Tibial nerve (tissue), 4 donors: ENCODE measurements at regions not wholly inside any gene's neighbourhood (a gene's known extent, or its start where the extent isn't known, plus 50 kb on each side); places are given as distances from the start of the nearest gene placed in this dataset.

ENCODE experiments used
- DNase-seq, 2 donors: peaks; one replicate each; pipeline ENCODE4 v3.0.0-alpha.2; 2019; ENCODE audit warnings: low spot score in 2 of 2
- H3K27ac ChIP-seq, 4 donors: fragments of 200-600 bp; sonication (generic) in 3 of 4; one replicate each; pipeline ENCODE4 v1.5.1; 2017 to 2019; ENCODE audit warnings: mild to moderate bottlenecking in 1 of 4
- H3K27me3 ChIP-seq, 2 donors: fragments of 200-600 bp; sonication (generic) in 1 of 2; one replicate each; pipeline versions ENCODE4 v1.5.1 to v1.6.0; 2017 to 2019
- H3K36me3 ChIP-seq, 3 donors: fragments of 200-600 bp; sonication (generic); one replicate each; pipeline ENCODE4 v1.5.1; 2018 to 2019
- H3K4me1 ChIP-seq, 4 donors: fragments of 200-600 bp; sonication (generic) in 3 of 4; one replicate each; pipeline ENCODE4 v1.5.1; 2017 to 2019
- H3K4me3 ChIP-seq, 4 donors: fragments of 200-600 bp; sonication (generic) in 3 of 4; one replicate each; pipeline ENCODE4 v1.5.1; 2017 to 2019; ENCODE audit warnings: mild to moderate bottlenecking in 1 of 4, moderate library complexity in 1 of 4
- H3K9me3 ChIP-seq, 4 donors: fragments of 200-600 bp; sonication (generic) in 3 of 4; one replicate each; pipeline ENCODE4 v1.5.1; 2017 to 2019
- EP300 ChIP-seq, 2 donors: sonication (generic); formaldehyde crosslinking; IDR thresholded peaks; one replicate each; pipeline ENCODE4 v1.6.1; 2017; ENCODE audit warnings: antibody characterized with exemption in 2 of 2, mild to moderate bottlenecking in 1 of 2
- POLR2A ChIP-seq, 2 donors: fragments of 450-650 bp; IDR thresholded peaks; one replicate each; pipeline ENCODE4 v1.6.1; 2017; ENCODE audit warnings: antibody characterized with exemption in 2 of 2, mild to moderate bottlenecking in 2 of 2, moderate library complexity in 2 of 2
- WGBS, 2 donors: methylation state at CpG; one replicate each; pipeline ENCODE4 v1.1.5; 2018; 5-methylcytosine and 5-hydroxymethylcytosine counted together
- TF ChIP-seq, protein P1 (sequence below), 5 experiments: fragments of 200-600 bp in 3 of 5; fragments of 450-650 bp in 2 of 5; sonication (generic) in 3 of 5; IDR thresholded peaks; one replicate each; pipeline ENCODE4 v1.5.1; 2016 to 2019; ENCODE audit warnings: antibody characterized with exemption in 5 of 5, mild to moderate bottlenecking in 3 of 5, moderate library complexity in 2 of 5

- Histone ChIP-seq H3K4me3 (no peak overlapping the region), H3K27ac (no peak overlapping the region), H3K36me3 (no peaks in the 10 kb centered on the region), H3K9me3 (no peaks in the 10 kb centered on the region), H3K27me3 (no peaks in the 10 kb centered on the region), H3K4me1 (peaks cover 0 to 15% (median 0%) of the 10 kb centered on the region in 4 donors)
- TF ChIP-seq EP300 (IDR thresholded peaks at IDR 0.05): no peak
- TF ChIP-seq, protein P1, sequence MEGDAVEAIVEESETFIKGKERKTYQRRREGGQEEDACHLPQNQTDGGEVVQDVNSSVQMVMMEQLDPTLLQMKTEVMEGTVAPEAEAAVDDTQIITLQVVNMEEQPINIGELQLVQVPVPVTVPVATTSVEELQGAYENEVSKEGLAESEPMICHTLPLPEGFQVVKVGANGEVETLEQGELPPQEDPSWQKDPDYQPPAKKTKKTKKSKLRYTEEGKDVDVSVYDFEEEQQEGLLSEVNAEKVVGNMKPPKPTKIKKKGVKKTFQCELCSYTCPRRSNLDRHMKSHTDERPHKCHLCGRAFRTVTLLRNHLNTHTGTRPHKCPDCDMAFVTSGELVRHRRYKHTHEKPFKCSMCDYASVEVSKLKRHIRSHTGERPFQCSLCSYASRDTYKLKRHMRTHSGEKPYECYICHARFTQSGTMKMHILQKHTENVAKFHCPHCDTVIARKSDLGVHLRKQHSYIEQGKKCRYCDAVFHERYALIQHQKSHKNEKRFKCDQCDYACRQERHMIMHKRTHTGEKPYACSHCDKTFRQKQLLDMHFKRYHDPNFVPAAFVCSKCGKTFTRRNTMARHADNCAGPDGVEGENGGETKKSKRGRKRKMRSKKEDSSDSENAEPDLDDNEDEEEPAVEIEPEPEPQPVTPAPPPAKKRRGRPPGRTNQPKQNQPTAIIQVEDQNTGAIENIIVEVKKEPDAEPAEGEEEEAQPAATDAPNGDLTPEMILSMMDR (IDR thresholded peaks at IDR 0.05): no peak
- no peak for TF ChIP-seq POLR2A (IDR thresholded peaks at IDR 0.05)
- DNase-seq: no peak
- WGBS, 2 donors: 88 to 95% methylated on average over 9 of the region's 9 CpGs
Measured at GRCh38 chr11:11220786-11221185, 132.3 kb downstream of the CSNK2A3 start.

GRCh38 chr11:11218629-11218986, 134.4 kb downstream of the CSNK2A3 start:
- H3K9me3 ChIP-seq: no peaks in the 10 kb centered on the region
- TF ChIP-seq, protein P1 (IDR thresholded peaks at IDR 0.05): no peak
- TF ChIP-seq EP300 (IDR thresholded peaks at IDR 0.05): no peak
- TF ChIP-seq POLR2A (IDR thresholded peaks at IDR 0.05): no peak
- no peak overlapping the region for H3K27ac ChIP-seq
- no peak for DNase-seq
- no peaks in the 10 kb centered on the region for H3K27me3 ChIP-seq
- peaks cover 0 to 26% (median 0%) of the 10 kb centered on the region in 4 donors for H3K4me1 ChIP-seq
- no peak overlapping the region for H3K4me3 ChIP-seq
- no peaks in the 10 kb centered on the region for H3K36me3 ChIP-seq
- WGBS, 2 donors: 53 to 74% methylated on average over 3 of the region's 3 CpGs

GRCh38 chr11:11217929-11218628, 135.0 kb downstream of the CSNK2A3 start:
- WGBS, 2 donors: 87 to 91% methylated on average over 5 of the region's 5 CpGs
- H3K4me1 ChIP-seq: peaks cover 0 to 26% (median 0%) of the 10 kb centered on the region in 4 donors
- no peaks in the 10 kb centered on the region for H3K27me3 ChIP-seq
- H3K36me3 ChIP-seq: no peaks in the 10 kb centered on the region
- no peaks in the 10 kb centered on the region for H3K9me3 ChIP-seq
- TF ChIP-seq, protein P1 (IDR thresholded peaks at IDR 0.05): no peak
- TF ChIP-seq EP300 (IDR thresholded peaks at IDR 0.05) (no peak), POLR2A (IDR thresholded peaks at IDR 0.05) (no peak)
- no peak overlapping the region for H3K4me3 ChIP-seq
- no peak overlapping the region for H3K27ac ChIP-seq
- no peak for DNase-seq

DNA sequence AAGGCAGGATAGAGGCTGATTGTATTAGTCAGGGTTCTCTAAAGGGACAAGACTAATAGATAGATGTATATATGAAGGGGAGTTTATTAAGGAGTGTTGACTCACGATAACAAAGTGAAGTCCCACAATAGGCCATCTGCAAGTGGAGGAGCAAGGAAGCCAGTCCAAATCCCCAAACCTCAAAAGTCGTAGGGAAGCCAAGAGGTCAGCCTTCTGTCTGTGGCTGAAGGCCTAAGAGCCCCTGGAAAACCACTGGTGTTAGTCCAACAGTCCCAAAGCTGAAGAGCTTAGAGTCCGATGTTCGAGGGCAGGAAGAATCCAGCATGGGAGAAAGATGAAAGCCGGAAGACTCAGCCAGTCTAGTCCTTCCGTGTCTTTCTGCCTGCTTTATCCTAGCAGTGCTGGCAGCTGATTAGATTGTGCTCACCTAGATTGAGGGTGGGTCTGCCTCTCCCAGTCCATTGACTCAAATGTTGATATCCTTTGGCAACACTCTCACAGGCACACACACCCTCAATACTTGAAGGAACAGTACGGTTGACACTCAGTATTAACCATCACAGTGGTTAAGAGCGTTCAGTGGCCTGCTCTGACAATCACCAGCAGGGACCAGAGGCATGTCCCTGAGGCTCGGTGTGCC, 135.6 kb downstream of the CSNK2A3 start:
- H3K36me3 ChIP-seq: no peaks in the 10 kb centered on the region
- TF ChIP-seq, protein P1 (IDR thresholded peaks at IDR 0.05): no peak
- TF ChIP-seq POLR2A (IDR thresholded peaks at IDR 0.05) (no peak), EP300 (IDR thresholded peaks at IDR 0.05) (no peak)
- no peaks in the 10 kb centered on the region for H3K9me3 ChIP-seq
- DNase-seq: no peak
- H3K27ac ChIP-seq: no peak overlapping the region
- H3K4me3 ChIP-seq: no peak overlapping the region
- H3K4me1 ChIP-seq: peaks cover 0 to 30% (median 0%) of the 10 kb centered on the region in 4 donors
- WGBS, 2 donors: 91% methylated on average over 9 of the region's 9 CpGs
- no peaks in the 10 kb centered on the region for H3K27me3 ChIP-seq

DNA sequence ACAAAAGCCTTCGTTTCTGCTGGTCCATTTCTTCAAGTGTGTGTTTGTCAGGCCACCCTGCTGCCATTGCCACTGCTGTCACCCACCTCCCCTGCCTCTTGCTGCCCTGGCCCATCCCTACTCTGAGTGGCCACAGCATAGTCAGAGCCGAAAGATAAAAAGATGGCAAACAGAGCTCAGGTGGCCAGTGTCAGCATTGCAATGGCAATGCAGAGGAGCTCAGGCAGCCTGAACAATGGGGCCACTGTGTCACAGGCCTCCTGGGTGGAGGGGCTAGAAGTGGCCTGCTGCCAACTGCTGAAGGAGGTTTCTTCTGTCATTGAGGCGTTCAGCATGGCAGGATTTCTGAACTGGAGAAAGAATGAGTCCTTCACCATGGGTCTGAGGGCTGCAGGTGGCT, 137.1 kb downstream of the CSNK2A3 start:
- Histone ChIP-seq H3K27ac (no peak overlapping the region), H3K4me1 (peaks cover 0 to 45% (median 4%) of the 10 kb centered on the region in 4 donors), H3K9me3 (no peaks in the 10 kb centered on the region), H3K27me3 (no peaks in the 10 kb centered on the region), H3K36me3 (no peaks in the 10 kb centered on the region), H3K4me3 (no peak overlapping the region)
- 61 to 74% methylated on average over 3 of the region's 3 CpGs for WGBS, 2 donors
- no peak for DNase-seq
- TF ChIP-seq, protein P1 (IDR thresholded peaks at IDR 0.05): no peak
- TF ChIP-seq EP300 (IDR thresholded peaks at IDR 0.05) (no peak), POLR2A (IDR thresholded peaks at IDR 0.05) (no peak)
